Osteocyte (in vitro differentiated cells): ENCODE measurements at regions not wholly inside any gene's neighbourhood (a gene's known extent, or its start where the extent isn't known, plus 50 kb on each side); places are given as distances from the start of the nearest gene placed in this dataset.

Experiments used
- DNase-seq: peaks from one replicate; pipeline ENCODE4 v3.0.0; 2021; ENCODE audit warnings: mixed read lengths; ENCODE audit not compliant: unreplicated experiment; ENCODE audit errors: extremely low spot score
- H3K27ac Mint-ChIP-seq: one replicate; pipeline ENCODE4 v1.8.0; 2021; ENCODE audit warnings: mild to moderate bottlenecking, mixed read lengths; ENCODE audit not compliant: unreplicated experiment
- H3K27me3 Mint-ChIP-seq: one replicate; pipeline ENCODE4 v1.8.0; 2021; ENCODE audit warnings: mixed read lengths; ENCODE audit not compliant: unreplicated experiment
- H3K36me3 Mint-ChIP-seq: one replicate; pipeline ENCODE4 v1.8.0; 2021; ENCODE audit warnings: mixed read lengths; ENCODE audit not compliant: unreplicated experiment
- H3K4me1 Mint-ChIP-seq: one replicate; pipeline ENCODE4 v1.8.0; 2021; ENCODE audit warnings: mixed read lengths; ENCODE audit not compliant: unreplicated experiment
- H3K4me3 Mint-ChIP-seq: one replicate; pipeline ENCODE4 v1.8.0; 2021; ENCODE audit warnings: mild to moderate bottlenecking, moderate library complexity, mixed read lengths; ENCODE audit not compliant: unreplicated experiment
- H3K9me3 Mint-ChIP-seq: one replicate; pipeline ENCODE4 v1.8.0; 2021; ENCODE audit warnings: mixed read lengths; ENCODE audit not compliant: unreplicated experiment
- CTCF ChIP-seq: fragments of 200-600 bp; sonication (generic); IDR thresholded peaks from 2 replicates; pipeline ENCODE4 v1.5.0; 2021; ENCODE audit warnings: antibody characterized with exemption, mild to moderate bottlenecking, moderate library complexity

GRCh38 chr11:90355200-90355599 lies 132.4 kb upstream of the CHORDC1 start:
- Mint-ChIP-seq H3K27me3 (no peaks in the 10 kb centered on the region), H3K4me1 (no peaks in the 10 kb centered on the region), H3K9me3 (no peaks in the 10 kb centered on the region), H3K4me3 (no peak overlapping the region), H3K36me3 (no peaks in the 10 kb centered on the region), H3K27ac (no peak overlapping the region)
- DNase-seq = no peak
- TF ChIP-seq CTCF = no peak

DNA sequence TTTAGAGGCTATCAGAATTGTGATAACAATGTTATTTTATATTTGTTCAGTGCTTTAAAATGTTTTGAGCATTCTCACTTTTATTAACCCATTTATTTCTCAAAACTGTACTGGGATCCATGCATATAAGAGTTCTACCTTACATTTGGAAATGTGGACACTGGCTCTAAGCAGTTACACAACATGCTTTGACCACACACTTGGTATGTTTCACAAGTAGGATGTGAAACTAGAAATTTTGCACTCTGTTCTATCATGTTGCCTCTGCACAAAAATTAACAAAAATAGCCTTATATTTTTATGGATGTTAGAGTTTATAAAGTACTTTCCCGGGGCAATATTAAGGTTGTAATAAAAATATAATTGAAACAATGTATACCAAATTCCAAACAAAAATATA lies 126.9 kb upstream of the CHORDC1 start:
- H3K36me3 Mint-ChIP-seq = no peaks in the 10 kb centered on the region
- no peaks in the 10 kb centered on the region for H3K9me3 Mint-ChIP-seq

DNA sequence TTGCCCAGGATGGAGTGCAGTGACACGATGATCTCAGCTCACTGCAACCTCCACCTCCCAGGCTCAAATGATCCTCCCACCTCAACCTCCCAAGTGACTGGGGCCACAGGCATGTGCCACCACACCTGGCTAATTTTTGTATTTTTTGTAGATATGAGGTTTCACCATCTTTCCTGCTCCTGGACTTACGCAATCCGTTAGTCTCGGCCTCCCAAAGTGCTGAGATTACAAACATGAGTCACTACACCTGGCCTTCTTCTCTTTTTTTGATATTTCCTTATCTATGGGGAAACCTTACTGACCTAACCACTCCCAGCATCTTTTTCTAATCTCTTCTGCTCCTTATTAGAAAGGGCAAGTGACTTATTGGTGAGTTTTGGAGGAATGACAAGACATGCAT lies 121.7 kb upstream of the CHORDC1 start:
- peaks cover 12% of the 10 kb centered on the region for H3K27me3 Mint-ChIP-seq
- TF ChIP-seq CTCF = no peak
- H3K9me3 Mint-ChIP-seq = no peaks in the 10 kb centered on the region
- no peak overlapping the region for H3K4me3 Mint-ChIP-seq
- H3K4me1 Mint-ChIP-seq = no peaks in the 10 kb centered on the region
- H3K36me3 Mint-ChIP-seq = no peaks in the 10 kb centered on the region
- no peak overlapping the region for H3K27ac Mint-ChIP-seq
- DNase-seq = no peak

More for the DNA sequence above, 126.9 kb upstream of the CHORDC1 start:
- Mint-ChIP-seq H3K27ac (no peak overlapping the region), H3K27me3 (peaks cover 7% of the 10 kb centered on the region), H3K4me1 (no peaks in the 10 kb centered on the region), H3K4me3 (no peak overlapping the region)
- DNase-seq = no peak
- TF ChIP-seq CTCF = no peak

GRCh38 chr11:90343673-90344072 lies 120.8 kb upstream of the CHORDC1 start:
- no peak for DNase-seq
- Mint-ChIP-seq H3K27ac (no peak overlapping the region), H3K36me3 (no peaks in the 10 kb centered on the region), H3K27me3 (peaks cover 12% of the 10 kb centered on the region), H3K4me3 (no peak overlapping the region), H3K4me1 (no peaks in the 10 kb centered on the region), H3K9me3 (no peaks in the 10 kb centered on the region)
- TF ChIP-seq CTCF = no peak

GRCh38 chr11:90341986-90342385 lies 119.1 kb upstream of the CHORDC1 start:
- Mint-ChIP-seq H3K27ac (no peak overlapping the region), H3K36me3 (no peaks in the 10 kb centered on the region), H3K4me3 (no peak overlapping the region), H3K9me3 (no peaks in the 10 kb centered on the region), H3K27me3 (peaks cover 8% of the 10 kb centered on the region), H3K4me1 (no peaks in the 10 kb centered on the region)
- no peak for DNase-seq
- TF ChIP-seq CTCF = no peak
